GM21528 (cell line): ENCODE measurements at regions not wholly inside any gene's neighbourhood (a gene's known extent, or its start where the extent isn't known, plus 50 kb on each side); places are given as distances from the start of the nearest gene placed in this dataset.

Experiments
- ATAC-seq: cut with Tn5 transposase; IDR thresholded peaks from one replicate; pipeline ENCODE4 v1.9.1; 2021; ENCODE audit warnings: mild to moderate bottlenecking, moderate library complexity; ENCODE audit not compliant: unreplicated experiment, low FRiP score

DNA sequence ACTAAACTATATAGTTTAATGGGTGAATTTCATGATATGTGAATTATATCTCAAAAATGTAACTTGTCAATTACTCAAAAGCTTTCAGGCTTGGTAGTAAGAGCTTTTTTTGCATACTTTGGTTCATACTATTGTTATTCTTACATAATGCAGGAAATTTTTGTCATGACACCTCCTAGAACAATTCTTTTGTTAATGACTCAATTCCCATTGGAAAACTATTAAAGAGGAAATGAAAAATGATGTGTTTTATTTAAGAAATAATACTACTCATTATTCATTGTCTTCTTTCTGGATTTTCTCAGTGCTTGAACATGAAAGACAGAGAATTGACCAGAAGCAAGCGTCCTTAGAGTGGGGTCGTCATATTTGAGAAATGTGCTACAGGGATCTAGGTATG is 196.4 kb upstream of the KCNJ16 start:
- ATAC-seq, result no peak

GRCh38 chr17:69879576-69879975 is 195.4 kb upstream of the KCNJ16 start:
- no peak for ATAC-seq

DNA sequence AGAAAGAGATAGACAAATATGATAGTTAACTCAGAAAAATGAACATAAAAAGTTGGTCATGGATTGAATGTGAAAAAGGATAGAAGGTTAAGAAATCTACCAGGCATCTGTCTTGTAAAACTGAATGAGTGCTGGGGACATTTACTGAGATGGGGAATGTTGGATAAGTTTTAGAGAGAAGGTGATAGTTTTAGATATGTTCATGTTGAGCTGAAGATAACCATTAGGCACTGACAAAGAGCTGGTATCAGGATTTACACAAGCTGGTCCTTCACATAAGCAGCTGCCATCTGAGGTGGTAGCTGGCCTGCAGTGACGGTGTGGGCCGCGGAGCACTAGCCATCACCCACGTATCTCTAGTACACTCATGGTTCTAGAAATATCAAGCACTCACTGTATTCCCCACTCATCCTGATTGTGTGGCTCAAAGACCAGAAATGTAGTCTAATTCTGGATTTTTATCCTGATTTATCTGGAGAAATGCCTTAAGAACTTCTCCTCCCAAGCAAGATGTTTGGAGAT is 194.4 kb upstream of the KCNJ16 start:
- ATAC-seq, result no peak

DNA sequence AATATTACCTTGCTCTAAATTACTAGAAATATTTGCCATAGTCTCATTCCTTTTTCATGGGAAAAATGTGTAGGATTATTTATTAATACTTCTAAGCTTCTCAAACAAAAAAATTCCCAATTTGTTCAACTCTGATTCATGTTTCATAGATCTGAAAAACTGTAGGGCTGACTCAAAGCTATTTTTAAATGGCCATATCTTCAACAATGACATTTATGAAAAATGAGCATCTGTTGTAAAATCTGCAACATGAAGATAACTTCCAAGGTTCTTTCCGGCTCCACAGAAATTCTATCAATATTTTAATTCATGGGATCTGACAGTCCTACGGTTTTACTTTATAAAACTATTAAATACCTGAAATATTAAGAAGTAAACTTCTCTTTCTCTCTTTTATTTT is 192.7 kb upstream of the KCNJ16 start:
- no peak for ATAC-seq

DNA sequence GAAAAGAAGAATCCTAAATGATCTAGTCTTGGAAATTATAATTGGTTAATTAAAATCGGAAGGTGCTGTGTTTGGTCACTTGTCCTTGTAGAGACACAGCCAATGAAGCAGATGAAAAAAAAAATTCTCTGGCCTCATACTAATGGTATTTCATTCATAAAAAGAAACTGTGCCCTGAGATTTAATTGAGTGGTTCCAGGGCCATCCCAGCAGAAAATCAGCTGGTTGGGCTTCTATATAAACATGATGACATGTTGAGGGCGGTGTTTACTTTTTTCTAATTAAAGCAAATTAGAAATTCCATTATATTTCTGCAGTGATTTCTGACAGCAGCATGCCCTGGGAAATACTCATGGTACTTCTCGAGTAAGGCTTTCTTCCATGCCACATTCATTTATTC is 191.9 kb upstream of the KCNJ16 start:
- no peak for ATAC-seq

- no peak for ATAC-seq
These were observed 190.7 kb upstream of the KCNJ16 start for GRCh38 chr17:69884356-69884755.

DNA sequence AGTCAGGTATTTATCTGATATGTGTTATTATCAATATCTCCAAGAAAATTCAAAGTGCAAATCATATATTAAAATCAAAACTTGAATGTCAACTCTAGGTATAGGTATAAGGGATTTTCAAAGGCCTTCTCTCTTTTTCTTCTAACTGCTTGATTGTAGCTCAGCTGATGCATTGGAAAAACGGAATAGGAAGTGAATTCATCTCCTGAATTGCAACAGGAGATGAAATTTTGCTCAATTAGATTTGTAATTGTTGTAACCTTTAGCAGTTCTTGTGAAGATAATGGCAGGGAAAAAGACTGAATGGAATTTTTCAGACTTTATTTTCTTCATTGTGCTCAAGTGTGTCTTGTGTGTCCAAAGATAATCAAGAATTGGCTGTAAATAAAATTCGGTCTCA is 190.2 kb upstream of the KCNJ16 start:
- ATAC-seq, result no peak

GRCh38 chr17:69898601-69899000 is 176.4 kb upstream of the KCNJ16 start:
- no peak for ATAC-seq

DNA sequence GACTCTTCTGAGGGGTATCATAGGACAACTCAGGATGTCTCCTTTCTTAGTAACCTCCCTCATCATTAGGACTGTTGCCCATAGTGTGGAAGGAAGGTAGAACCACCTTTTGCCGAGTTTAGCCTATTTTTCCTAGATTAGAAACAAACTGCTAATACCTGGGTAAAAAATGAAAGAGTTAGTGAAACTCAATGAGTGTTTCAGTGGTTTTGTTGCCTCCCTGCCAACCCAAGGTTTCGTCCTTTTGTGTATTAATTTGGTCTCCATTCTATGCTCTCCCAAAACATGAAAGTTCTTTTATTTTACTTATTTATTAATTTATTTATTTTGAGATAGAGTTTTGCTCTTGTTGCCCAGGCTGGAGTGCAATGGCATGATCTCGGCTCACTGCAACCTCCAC is 174.9 kb upstream of the KCNJ16 start:
- no peak for ATAC-seq

- ATAC-seq, result no peak
These were observed 174.2 kb upstream of the KCNJ16 start for GRCh38 chr17:69900829-69901228.

GRCh38 chr17:69906306-69906705 is 168.7 kb upstream of the KCNJ16 start:
- ATAC-seq, result no peak

DNA sequence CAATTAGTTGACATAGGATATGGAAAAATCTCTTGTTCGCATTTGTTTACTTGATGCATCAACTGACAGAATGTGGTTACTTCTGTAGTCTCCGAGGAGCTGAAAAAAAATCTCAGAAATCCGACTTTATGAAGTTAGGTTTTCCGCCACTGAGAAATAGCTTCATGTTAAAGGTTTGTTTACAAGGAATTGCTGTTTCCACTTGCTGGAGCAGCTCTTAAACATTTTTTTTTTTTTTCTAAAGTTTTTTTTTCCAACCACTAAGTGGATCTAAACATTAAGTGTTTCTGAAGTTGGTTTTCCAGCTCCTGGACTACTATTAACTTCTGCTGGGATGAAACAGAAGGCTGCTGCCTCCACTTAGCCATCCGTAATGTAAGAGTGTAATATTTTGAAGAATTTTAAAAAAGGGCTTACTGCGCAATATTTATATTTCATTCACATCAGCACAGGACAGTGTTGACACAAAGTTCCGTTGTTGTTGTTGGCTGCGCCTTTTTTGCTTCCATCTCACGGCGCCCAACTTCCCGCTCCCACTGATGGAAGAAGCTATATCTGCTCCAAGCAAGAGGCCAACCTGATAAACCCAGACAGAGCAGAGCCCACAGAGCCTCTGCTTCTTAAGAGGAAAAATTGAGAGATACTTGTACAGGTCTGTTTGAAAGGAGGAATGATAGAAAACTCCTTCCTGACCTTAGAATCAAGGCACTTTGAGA is 167.7 kb upstream of the KCNJ16 start:
- ATAC-seq, result no peak

- ATAC-seq, result no peak
These were observed 166.2 kb upstream of the KCNJ16 start for GRCh38 chr17:69908626-69909368.

DNA sequence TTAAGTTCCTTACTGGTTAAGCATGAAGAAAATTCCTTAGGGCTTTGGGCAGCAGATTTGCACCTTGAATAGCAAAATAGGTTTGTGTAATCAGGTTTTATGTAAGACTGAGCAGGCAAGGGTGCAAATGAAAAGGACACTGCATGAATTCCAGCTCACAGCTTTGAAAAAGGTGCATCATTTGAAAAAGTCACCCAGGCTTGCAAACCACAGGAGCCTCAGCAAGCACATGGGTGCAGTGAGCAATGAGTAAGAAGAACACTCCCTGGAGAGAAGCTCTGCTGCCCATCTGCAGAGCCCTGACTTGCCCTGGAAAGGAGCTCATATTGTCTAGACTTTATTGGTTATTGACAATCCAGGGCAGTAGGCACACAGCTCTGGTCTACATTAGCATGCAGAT is 165.6 kb upstream of the KCNJ16 start:
- no peak for ATAC-seq

DNA sequence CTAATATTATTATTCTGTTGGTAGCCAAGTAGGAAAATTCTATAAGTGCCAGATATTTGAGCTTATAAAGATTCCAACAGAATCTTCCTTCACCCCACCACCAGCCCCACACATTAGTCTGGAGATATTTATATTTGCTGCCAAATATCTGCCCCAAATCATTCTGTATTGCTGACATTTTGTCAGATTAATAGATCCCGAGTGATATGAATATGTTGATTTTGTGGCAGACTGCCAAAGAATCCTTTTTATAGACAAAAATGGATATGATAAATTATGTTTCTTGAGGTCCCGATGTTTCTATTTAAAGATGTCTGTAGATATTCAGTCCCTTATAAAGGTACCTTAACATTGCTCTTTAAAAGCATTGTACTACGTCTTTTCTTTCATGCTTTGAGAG is 162.2 kb upstream of the KCNJ16 start:
- ATAC-seq, result no peak

GRCh38 chr17:69913216-69913615 is 161.8 kb upstream of the KCNJ16 start:
- ATAC-seq, result no peak

GRCh38 chr17:69913616-69914015 is 161.4 kb upstream of the KCNJ16 start:
- no peak for ATAC-seq

GRCh38 chr17:69914520-69914919 is 160.5 kb upstream of the KCNJ16 start:
- ATAC-seq, result no peak

- ATAC-seq, result no peak
These were observed 158.3 kb upstream of the KCNJ16 start for GRCh38 chr17:69916761-69917160.

GRCh38 chr17:69918164-69918563 is 156.9 kb upstream of the KCNJ16 start:
- ATAC-seq, result no peak

DNA sequence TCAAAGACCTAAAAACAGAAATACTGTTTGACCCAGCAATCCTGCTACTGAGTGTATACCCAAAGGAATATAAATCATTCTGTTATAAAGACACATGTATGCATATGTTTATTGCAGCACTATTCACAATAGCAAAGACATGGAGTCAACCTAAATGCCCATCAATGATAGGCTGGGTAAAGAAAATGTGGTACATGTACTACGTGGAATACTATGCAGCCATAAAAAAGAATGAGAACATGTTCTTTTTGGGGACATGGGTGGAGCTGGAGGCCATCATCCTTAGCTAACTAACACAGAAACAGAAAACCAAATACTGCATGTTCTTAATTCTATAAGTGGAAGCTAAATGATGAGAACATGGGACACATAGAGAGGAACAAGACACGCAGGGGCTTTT is 155.2 kb upstream of the KCNJ16 start:
- ATAC-seq, result no peak

- no peak for ATAC-seq
These were observed 154.0 kb upstream of the KCNJ16 start for GRCh38 chr17:69921046-69921445.
